Hematopoietic multipotent progenitor cell treated with erythropoietin and hydrocortisone succinate and interleukin-3 and kit ligand, for 6 days (in vitro differentiated cells): ENCODE measurements at regions not wholly inside any gene's neighbourhood (a gene's known extent, or its start where the extent isn't known, plus 50 kb on each side); places are given as distances from the start of the nearest gene placed in this dataset.

ENCODE experiments used
- DNase-seq: peaks from one replicate; pipeline ENCODE4 v3.0.0-alpha.2; 2015

DNA sequence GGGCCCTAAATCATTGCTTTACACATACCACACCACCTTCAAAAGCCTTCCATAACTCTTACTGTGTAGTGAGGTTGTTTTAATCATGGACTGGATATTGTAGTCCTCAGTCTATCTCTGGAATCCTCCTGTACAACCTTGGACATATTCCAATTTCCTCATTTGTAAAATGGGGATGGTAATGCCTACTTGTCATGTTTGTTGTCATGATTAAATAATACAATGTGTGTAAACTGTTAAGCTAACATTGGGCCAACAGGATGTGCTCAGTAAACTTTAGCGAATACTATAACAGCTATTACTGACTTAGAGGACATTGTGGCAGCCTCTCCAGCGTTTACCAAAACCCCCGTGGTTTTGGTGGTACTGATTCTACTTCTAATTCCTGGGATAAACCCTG, 74.7 kb upstream of the PTPRM start:
- no peak for DNase-seq

DNA sequence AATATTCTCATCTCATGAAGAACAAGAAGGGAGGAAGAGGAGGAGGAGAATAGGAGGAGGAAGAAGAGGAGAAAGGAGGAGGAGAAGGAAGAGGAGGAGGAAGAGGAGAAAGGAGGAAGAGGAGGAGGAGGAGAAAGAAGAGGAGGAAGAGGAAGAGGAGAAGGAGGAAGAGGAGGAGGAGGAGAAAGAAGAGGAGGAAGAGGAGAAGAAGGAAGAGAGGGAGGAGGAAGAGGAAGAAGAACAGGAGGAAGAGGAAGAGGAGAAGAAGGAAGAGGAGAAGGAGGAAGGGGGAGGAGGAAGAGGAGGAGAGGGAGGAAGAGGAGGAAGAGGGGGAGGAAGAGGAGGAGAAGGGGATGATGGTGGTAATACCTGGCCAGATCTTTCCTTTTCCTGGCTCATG, 70.0 kb upstream of the PTPRM start:
- no peak for DNase-seq

DNA sequence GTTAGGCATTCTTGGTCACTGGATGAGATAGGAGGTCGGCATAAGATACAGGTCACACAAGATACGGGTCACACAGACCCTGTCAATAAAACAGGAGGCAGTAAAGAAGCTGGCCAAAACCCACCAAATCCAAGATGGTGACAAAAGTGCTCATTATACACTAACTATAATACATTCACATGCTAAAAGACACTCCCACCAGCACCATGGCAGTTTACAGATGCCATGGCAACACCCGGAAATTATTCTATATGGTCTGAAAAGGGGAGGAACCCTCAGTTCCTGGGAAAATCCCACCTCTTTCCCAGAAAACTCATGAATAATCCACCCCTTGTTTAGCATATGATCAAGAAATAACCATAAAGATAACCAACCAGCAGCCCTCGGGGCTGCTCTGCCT, 56.0 kb upstream of the PTPRM start:
- no peak for DNase-seq

DNA sequence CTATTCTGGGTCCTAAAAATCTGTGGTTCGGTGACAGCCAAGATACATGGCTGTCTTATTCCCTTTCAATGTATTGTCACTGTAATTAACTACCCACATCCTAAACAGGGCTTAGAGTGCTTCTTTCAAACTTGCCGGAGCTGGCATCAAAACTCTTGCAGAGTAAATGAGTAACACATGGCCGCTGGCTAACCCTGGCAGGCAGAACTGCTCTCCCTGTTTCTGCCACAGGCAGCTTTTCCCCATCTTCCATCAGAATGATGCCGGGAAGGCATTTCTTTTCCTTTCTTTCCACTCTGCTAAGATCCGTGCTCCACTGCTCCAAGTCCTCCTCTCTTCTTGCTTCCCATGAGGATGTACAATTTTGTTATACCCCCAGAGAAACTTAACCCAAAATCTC, 54.8 kb upstream of the PTPRM start:
- DNase-seq = no peak

DNA sequence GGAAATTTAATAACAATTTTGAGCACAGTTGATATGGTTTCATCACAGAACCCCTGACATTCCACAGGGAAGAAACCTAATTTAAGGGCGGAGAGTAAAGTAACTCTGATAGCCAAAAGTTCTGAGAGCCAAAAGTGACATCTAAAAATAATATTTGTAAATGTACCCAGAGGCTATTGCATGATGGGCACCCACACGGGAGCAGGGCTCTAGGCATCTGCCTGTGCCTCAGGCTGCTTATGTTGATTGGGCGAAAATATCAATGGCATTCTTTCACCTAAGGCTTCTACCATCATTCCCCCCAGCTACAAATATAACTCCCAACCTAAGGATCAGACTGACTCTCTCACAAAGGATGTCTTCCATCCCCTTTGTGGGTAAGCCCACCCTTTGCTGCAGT, 54.1 kb upstream of the PTPRM start:
- no peak for DNase-seq

DNA sequence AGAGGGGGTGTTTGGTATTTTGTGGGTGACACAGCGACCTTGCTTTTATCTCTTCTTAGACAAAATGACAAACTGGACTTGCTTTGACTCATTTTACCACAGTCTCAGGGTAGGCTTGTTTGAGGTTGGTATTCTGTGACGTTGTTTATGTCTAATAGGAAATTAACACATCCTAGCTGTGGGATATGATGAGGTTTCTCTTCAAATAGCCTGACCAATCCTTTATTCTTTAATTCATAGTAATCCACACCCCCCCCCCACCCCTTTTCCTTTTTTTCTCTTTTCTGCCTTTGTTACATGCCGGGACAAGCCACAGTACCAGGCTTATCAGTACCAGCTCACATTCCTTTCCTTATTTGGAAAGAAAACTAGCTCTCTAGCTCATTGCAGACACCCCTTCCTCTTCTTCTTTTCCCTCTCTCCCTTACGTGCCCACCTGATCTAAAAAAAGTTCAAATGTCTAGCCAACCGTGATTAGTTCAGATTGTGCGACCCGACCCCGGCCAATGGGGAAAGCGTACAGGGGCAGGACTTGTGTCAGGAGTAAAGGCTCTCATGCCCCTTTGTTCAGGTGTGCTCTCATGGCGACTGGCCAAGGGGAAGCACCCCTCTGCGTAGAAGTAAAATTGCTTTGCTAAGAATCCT, 52.2 kb upstream of the PTPRM start:
- DNase-seq = no peak

DNA sequence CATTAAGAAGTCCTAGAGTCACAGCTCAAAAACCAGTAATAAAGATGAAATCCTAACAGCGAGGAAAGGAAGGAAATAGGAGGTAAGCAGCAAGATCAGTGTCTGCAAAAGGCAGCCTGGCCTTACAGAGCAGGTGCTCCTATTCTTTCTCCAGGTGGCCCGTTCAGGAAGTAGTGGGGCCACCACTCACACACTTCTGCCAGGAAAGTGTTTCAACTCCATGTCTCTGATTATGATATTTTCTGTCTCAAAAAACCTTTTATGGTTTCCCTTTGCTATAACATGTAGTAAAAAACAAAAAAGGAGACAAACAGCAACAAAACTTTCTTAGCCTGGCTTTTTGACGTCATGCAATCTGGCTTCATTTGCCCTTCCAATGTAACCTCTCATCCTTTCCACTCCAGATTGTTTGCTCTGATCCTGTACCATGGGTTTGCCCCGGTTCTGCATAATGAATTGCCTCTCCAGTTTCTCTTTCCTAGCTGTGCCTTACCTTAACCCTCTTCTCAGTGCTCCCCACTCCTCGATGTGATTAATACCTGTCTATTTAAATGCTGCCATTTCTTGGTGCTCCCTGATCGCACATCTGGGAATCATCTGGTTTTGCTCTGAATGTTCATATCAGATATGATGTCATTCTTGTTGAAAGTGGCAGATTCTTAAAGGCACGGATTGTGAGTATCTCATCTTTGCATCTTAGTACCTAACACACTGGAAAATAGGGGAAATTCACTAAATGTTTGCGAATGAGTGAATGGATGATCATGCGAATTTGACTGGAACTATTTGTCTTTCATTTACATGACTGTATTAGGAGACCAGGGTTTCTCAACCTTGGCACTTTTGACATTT, 50.6 kb upstream of the PTPRM start:
- DNase-seq = no peak
